ENCODE measurements at regions not wholly inside any gene's neighbourhood (a gene's known extent, or its start where the extent isn't known, plus 50 kb on each side); places are given as distances from the start of the nearest gene placed in this dataset.

DNA sequence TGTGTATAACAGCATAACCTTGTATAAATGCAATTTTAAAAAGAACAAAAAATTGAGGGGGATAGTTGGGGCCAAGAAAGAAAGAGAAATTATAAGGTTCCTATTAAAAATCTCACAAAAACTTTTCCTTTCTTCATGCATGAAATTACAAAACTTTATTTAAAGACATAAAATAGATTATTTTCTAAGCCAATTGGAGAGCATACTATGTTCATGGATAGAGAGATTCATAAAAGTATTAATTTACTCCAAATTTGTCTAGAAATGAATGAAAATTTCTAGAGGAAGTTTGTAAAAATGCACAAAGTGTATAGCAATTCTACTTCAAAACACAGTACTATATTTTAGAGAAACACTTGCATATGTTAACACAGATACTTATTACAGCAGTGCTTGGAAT lies 200.4 kb downstream of the PCSK1 start:
- intact Hi-C loops (cut with micrococcal nuclease): no loop called here
- TF ChIP-seq GATA2 (IDR thresholded peaks at IDR 0.05; ENCODE audit: insufficient read depth, insufficient read length, low read depth, low read length) (no peak), POLR2A (IDR thresholded peaks at IDR 0.05; ENCODE audit: low read depth, low read length) (no peak), MYC (IDR thresholded peaks at IDR 0.05; ENCODE audit: low read depth, low read length) (no peak), EZH2 (IDR thresholded peaks at IDR 0.05; ENCODE audit: borderline replicate concordance, low read depth, low read length, severe bottlenecking) (no peak), CTCF (IDR thresholded peaks at IDR 0.05; ENCODE audit: extremely low read depth in 1 of 2, insufficient read depth in 1 of 2, low read depth in 1 of 2, low read length in 2 of 2) (no peak), FOS (IDR thresholded peaks at IDR 0.05; ENCODE audit: borderline replicate concordance, insufficient read depth, low read length) (no peak), JUN (IDR thresholded peaks at IDR 0.05; ENCODE audit: borderline replicate concordance, insufficient read depth, insufficient read length, low read depth) (no peak), POLR2AphosphoS5 (IDR thresholded peaks at IDR 0.05; ENCODE audit: insufficient read depth, low read depth, low read length) (no peak)
- TF ChIP-seq, protein P1, sequence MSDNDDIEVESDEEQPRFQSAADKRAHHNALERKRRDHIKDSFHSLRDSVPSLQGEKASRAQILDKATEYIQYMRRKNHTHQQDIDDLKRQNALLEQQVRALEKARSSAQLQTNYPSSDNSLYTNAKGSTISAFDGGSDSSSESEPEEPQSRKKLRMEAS (IDR thresholded peaks at IDR 0.05; ENCODE audit: insufficient read depth, insufficient read length): no peak
- Histone ChIP-seq H3K9ac (replicated peaks; ENCODE audit: extremely low read depth, insufficient read depth, low read length) (no peak overlapping the region), H3K27ac (ENCODE audit: insufficient read depth, low read depth, low read length) (no peak overlapping the region), H3K4me1 (ENCODE audit: control insufficient read depth, extremely low read depth, insufficient read depth, low read length) (no peaks in the 10 kb centered on the region), H3K9me1 (replicated peaks; ENCODE audit: control insufficient read depth, extremely low read depth, insufficient read depth, low read length) (no peaks in the 10 kb centered on the region), H4K20me1 (replicated peaks; ENCODE audit: control insufficient read depth, extremely low read depth, insufficient read depth, low read length) (no peaks in the 10 kb centered on the region), H3K27me3 (ENCODE audit: control insufficient read depth in 2 of 2, insufficient read depth in 2 of 2, low read length in 2 of 2) (no peaks in the 10 kb centered on the region), H3K79me2 (ENCODE audit: control insufficient read depth, insufficient read depth, low read length) (no peaks in the 10 kb centered on the region), H2AFZ (ENCODE audit: low read depth, low read length) (no peak overlapping the region), H3K9me3 (replicated peaks; ENCODE audit: control insufficient read depth, insufficient read depth, low read length) (no peaks in the 10 kb centered on the region), H3K4me3 (replicated peaks in 1 of 3; ENCODE audit: insufficient read depth in 1 of 3, low read depth in 1 of 3, low read length in 3 of 3) (no peak overlapping the region), H3K4me2 (ENCODE audit: insufficient read depth, low read length) (no peak overlapping the region), H3K36me3 (ENCODE audit: control insufficient read depth in 2 of 2, extremely low read depth in 1 of 2, insufficient read depth in 2 of 2, low read length in 2 of 2) (no peaks in the 10 kb centered on the region)
- dilution Hi-C loops (cut with MboI; ENCODE audit: extremely low pct_ligation_motif_present, low sequenced_read_pairs): no loop called here
- FAIRE-seq (no peak), DNase-seq (ENCODE audit: low read depth, low spot score) (no peak)
- no TSS peak for BruUV-seq (replicated peaks)
- ChIA-PET POLR2A (no interaction called here), CTCF (no interaction called here)
